Thoracic aorta (tissue), 2 donors: ENCODE measurements at regions not wholly inside any gene's neighbourhood (a gene's known extent, or its start where the extent isn't known, plus 50 kb on each side); places are given as distances from the start of the nearest gene placed in this dataset.

Experiments
- ATAC-seq: fragments of 150-250 bp; one replicate; pipeline ENCODE4 v1.8.0; 2017; ENCODE audit warnings: low read depth; ENCODE audit not compliant: insufficient number of reproducible peaks, low FRiP score
- DNase-seq: peaks from one replicate; pipeline ENCODE4 v3.0.0-alpha.2; 2020; ENCODE audit warnings: low spot score
- H3K27ac ChIP-seq, 2 donors: fragments of 200-600 bp; sonication (generic); 1 replicate in 1 of 2; 2 replicates in 1 of 2; pipeline ENCODE4 v1.5.1; 2016; ENCODE audit warnings: mild to moderate bottlenecking in 2 of 2, moderate library complexity in 2 of 2
- H3K27me3 ChIP-seq: fragments of 200-600 bp; sonication (generic); replicated peaks from 2 replicates; pipeline ENCODE4 v1.6.0; 2016; ENCODE audit warnings: mild to moderate bottlenecking; ENCODE audit not compliant: insufficient read depth
- H3K36me3 ChIP-seq: fragments of 200-600 bp; sonication (generic); one replicate; pipeline ENCODE4 v1.5.1; 2016
- H3K4me1 ChIP-seq, 2 donors: fragments of 200-600 bp; sonication (generic); 1 replicate in 1 of 2; 2 replicates in 1 of 2; pipeline versions ENCODE4 v1.5.1 to v1.6.0; 2016; ENCODE audit warnings: low read depth in 2 of 2, mild to moderate bottlenecking in 1 of 2; ENCODE audit not compliant: control insufficient read depth in 1 of 2
- H3K4me3 ChIP-seq: fragments of 200-600 bp; sonication (generic); 2 replicates; pipeline ENCODE4 v1.5.1; 2016; ENCODE audit warnings: mild to moderate bottlenecking
- H3K9me3 ChIP-seq: fragments of 200-600 bp; sonication (generic); 2 replicates; pipeline ENCODE4 v1.5.1; 2016
- CTCF ChIP-seq: fragments of 200-600 bp; sonication (generic); IDR thresholded peaks from one replicate; pipeline ENCODE4 v1.5.1; 2019; ENCODE audit warnings: antibody characterized with exemption

- Histone ChIP-seq H3K9me3 (no peaks in the 10 kb centered on the region), H3K36me3 (no peaks in the 10 kb centered on the region), H3K4me1 (no peaks in the 10 kb centered on the region), H3K4me3 (no peak overlapping the region), H3K27me3 (no peaks in the 10 kb centered on the region), H3K27ac (no peak overlapping the region)
- ATAC-seq, result no peak
- DNase-seq, result no peak
- no peak for TF ChIP-seq CTCF
These were observed 225.4 kb upstream of the DAB2 start for GRCh38 chr5:39650008-39650762.

- no peaks in the 10 kb centered on the region for H3K36me3 ChIP-seq
- H3K4me3 ChIP-seq, result no peak overlapping the region
- no peaks in the 10 kb centered on the region for H3K27me3 ChIP-seq
- H3K9me3 ChIP-seq, result no peaks in the 10 kb centered on the region
- DNase-seq (no peak), ATAC-seq (no peak)
- no peak for TF ChIP-seq CTCF
- no peak overlapping the region for H3K27ac ChIP-seq
- no peaks in the 10 kb centered on the region for H3K4me1 ChIP-seq
These were observed 224.1 kb upstream of the DAB2 start for GRCh38 chr5:39648848-39649227.

GRCh38 chr5:39648085-39648847, 223.5 kb upstream of the DAB2 start:
- DNase-seq, result no peak
- no peaks in the 10 kb centered on the region for H3K27me3 ChIP-seq
- no peak for ATAC-seq

GRCh38 chr5:39640552-39640951, 215.8 kb upstream of the DAB2 start:
- Histone ChIP-seq H3K4me1 (no peaks in the 10 kb centered on the region), H3K36me3 (no peaks in the 10 kb centered on the region), H3K9me3 (no peaks in the 10 kb centered on the region), H3K4me3 (no peak overlapping the region), H3K27me3 (no peaks in the 10 kb centered on the region), H3K27ac (no peak overlapping the region)
- TF ChIP-seq CTCF, result no peak
- no peak for DNase-seq
- ATAC-seq, result no peak

More at GRCh38 chr5:39648085-39648847, 223.5 kb upstream of the DAB2 start:
- Histone ChIP-seq H3K36me3 (no peaks in the 10 kb centered on the region), H3K4me1 (no peaks in the 10 kb centered on the region), H3K4me3 (no peak overlapping the region), H3K27ac (no peak overlapping the region), H3K9me3 (no peaks in the 10 kb centered on the region)
- no peak for TF ChIP-seq CTCF

- no peaks in the 10 kb centered on the region for H3K4me1 ChIP-seq
- H3K4me3 ChIP-seq, result no peak overlapping the region
- no peak for ATAC-seq
These were observed 214.9 kb upstream of the DAB2 start for GRCh38 chr5:39639618-39640089.

More at GRCh38 chr5:39639618-39640089, 214.9 kb upstream of the DAB2 start:
- no peak for DNase-seq
- Histone ChIP-seq H3K9me3 (no peaks in the 10 kb centered on the region), H3K27me3 (no peaks in the 10 kb centered on the region), H3K36me3 (no peaks in the 10 kb centered on the region), H3K27ac (no peak overlapping the region)
- no peak for TF ChIP-seq CTCF
